Erythroblast (primary cell): ENCODE measurements at regions not wholly inside any gene's neighbourhood (a gene's known extent, or its start where the extent isn't known, plus 50 kb on each side); places are given as distances from the start of the nearest gene placed in this dataset.

ENCODE experiments used
- DNase-seq, 2 experiments: peaks; one replicate each; lab custom pipeline; 2025; lab: John Stamatoyannopoulos, UW
- GATA1 ChIP-seq: IDR thresholded peaks from 2 replicates; pipeline ENCODE4 v1.6.1; 2011; ENCODE audit warnings: low read depth, mild to moderate bottlenecking, control low read depth, low read length, moderate library complexity
- POLR2A ChIP-seq: IDR thresholded peaks from 2 replicates; pipeline ENCODE4 v1.6.1; 2011; ENCODE audit warnings: mild to moderate bottlenecking, low read length

DNA sequence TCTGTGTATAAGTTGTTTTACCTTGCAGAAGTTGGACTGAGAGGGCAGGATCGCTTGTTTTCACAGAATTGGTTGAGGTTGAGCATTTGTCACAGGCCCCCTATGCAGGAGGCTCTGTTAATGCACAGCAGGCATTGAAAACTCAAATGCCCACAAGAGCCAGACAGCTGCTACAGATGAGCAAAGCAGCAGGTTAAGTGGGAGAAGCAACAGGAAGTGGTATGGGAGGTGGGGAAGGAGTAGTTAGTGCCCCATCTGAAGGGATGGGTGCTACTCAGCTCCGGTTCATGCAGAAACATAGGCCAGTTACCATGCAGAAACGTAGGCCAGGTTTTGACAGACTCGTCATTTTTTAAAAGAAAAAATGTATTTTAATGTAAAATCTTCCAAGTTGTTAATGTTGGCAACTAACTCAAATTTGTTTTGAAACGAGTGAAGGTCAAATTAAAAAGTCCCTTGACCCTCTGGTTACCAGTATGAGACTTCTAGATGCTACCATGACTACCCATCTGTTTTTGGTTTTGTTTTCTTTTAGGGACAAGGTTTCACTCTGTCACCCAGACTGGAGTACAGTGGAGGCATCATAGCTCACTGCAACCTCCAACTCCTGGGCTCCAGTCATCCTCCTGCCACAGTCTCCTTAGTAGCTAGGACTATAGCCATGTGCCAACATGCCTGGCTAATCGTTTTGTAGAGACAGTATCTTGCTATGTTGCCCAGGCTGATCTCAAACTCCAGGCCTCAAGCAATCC, 84.7 kb upstream of the FRMD6 start:
- TF ChIP-seq POLR2A (no peak), GATA1 (no peak)
- no peak for DNase-seq

DNA sequence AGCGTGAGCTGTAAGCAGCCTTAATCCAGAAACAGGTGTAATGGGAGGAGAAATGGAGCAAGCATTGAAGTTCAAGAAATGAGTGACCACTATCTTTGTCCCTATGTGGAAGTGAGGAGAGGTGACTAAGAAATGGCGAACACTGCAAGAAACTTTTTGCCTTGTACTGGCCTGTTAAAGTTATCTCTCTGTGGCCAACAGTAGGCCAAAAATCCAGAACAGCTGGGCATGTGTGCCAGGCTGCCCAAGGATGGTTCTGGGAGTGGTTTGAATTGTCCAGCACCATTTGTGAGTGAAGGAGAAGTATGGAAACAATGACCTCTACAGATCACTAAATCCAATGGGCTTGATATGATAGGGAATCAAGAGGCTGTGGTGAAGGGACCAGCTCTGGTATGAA, 83.3 kb upstream of the FRMD6 start:
- TF ChIP-seq POLR2A = no peak
- no peak for TF ChIP-seq GATA1
- DNase-seq = no peak

DNA sequence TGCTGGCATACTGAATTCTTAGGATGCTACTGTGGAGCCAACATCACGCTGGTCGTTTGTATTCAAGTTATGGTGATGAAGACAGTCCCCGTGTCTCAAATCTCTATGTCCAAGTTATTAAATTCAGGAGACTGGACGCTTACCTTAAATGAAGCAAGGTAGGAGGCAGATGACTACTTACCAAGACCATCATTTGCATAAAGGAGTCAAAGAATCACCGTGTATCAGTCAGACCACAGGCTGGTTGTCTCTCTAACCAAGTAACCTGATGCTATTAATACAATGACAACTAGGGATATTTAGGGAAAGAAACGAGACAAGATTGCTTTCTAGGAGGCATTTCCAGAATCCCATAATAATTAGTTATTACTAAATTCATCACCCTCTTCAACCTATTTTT, 78.1 kb upstream of the FRMD6 start:
- DNase-seq = no peak
- TF ChIP-seq POLR2A (no peak), GATA1 (no peak)

DNA sequence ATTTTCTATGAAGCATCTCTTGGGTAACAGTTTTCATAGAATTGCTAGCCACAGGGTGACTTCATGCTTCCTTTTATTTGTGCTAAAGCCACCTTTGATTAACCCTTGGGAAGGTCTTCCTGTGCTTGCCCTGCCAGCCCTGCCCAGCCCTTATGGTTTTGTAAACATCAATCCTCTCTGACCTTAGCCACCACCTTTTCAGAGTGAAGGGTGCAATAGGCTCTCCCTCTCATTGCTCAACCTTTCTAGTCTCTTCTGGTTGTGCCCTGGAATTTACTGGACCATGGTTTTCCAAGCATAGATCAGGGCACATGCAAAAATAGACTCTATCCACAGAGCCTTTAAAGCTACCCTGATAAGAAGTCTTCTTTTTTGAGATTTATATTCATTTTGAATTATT, 77.7 kb upstream of the FRMD6 start:
- TF ChIP-seq POLR2A = no peak
- TF ChIP-seq GATA1 = no peak

DNA sequence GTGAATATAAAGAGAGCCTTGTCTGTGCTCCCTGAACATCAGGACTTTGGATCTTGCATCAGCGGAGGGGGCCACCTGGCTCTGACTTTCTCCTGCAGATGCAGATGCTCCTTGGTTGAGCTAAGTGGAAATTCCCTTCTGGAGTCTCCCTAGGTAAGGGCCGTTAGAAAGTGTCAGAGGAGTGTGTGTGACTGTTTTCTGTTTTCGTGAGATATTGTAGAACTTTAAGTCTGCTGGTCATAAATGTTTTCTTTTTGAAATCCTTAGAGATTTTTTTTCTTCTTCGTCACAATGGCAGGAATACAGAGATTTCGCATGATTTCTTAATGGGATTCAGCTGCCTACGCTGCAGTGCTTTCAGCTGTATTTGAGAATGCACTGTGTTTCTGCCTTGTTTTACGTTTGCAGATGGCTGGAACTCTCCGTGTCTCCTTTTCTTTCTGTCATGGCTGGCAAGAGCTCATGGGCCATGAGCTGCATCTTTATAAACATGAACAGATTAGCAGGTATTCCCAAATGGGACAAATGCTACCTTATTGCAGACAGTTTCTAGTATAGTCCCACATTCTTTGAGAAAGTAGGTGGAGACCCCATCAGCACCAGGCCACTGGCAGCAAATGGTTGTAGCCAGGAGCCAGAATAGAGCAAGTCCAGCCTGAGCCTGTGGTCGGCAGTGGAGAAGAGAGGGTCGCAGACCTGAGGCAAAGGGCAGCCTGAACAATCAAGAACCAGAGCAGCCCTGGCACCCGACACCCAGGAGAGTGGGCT, 76.2 kb upstream of the FRMD6 start:
- TF ChIP-seq POLR2A = no peak
- no peak for TF ChIP-seq GATA1
- DNase-seq = no peak

More for the DNA sequence above, 77.7 kb upstream of the FRMD6 start:
- DNase-seq = no peak

DNA sequence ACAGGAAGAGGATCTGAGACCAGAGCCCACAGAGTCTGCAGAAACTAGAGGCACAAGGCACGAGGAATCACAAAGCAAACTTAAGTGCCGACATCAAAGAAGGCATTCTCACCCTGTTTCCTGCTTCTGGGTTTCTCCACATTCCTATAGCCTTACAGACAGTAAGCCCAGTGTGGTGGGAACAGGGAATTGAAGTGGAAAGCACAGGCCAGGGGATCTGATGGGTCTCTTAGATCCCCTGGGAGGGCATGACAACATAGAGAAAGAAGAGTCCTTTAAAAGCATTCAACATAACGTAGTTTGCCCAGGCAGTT, 75.6 kb upstream of the FRMD6 start:
- DNase-seq = no peak
- TF ChIP-seq GATA1 (no peak), POLR2A (no peak)

DNA sequence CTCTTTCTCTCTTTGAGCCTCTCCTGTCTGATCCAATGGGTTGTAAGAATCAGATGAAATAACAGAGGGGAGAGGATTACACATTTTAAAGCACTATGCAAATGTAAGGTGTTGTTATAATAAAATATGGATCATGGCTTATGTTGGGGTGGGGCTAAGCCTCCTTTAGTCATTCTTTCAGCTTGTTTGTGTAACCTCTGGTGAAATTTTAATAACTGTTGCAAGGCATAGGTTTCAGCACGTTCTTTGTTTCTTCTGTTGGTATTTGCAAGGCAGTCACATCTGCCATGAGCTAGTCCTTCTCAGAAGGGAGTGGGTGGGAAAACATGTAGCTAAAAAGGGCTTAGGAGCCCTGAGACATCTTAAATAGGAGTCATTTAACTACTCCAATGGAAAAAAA, 74.8 kb upstream of the FRMD6 start:
- DNase-seq = no peak
- no peak for TF ChIP-seq POLR2A
- TF ChIP-seq GATA1 = no peak

DNA sequence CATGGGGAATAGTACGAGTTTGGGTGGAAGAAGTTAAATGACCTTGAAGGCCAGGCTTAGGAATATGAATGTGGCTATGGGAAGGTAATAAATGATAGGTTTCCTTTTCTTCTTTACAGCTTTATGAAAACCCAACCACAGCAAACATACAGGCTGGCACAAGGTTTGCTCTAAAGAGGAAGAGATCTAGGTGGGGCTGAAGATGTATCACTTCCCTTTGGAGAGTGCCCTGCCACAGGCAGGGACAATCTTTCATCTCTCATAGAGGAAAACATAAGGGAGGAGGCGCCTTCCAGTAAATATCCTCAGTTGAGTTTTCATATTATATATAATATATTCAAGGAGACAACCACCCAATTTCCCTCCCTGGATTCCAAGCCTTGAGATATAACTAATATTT, 72.9 kb upstream of the FRMD6 start:
- no peak for TF ChIP-seq GATA1
- no peak for TF ChIP-seq POLR2A
- DNase-seq = no peak

DNA sequence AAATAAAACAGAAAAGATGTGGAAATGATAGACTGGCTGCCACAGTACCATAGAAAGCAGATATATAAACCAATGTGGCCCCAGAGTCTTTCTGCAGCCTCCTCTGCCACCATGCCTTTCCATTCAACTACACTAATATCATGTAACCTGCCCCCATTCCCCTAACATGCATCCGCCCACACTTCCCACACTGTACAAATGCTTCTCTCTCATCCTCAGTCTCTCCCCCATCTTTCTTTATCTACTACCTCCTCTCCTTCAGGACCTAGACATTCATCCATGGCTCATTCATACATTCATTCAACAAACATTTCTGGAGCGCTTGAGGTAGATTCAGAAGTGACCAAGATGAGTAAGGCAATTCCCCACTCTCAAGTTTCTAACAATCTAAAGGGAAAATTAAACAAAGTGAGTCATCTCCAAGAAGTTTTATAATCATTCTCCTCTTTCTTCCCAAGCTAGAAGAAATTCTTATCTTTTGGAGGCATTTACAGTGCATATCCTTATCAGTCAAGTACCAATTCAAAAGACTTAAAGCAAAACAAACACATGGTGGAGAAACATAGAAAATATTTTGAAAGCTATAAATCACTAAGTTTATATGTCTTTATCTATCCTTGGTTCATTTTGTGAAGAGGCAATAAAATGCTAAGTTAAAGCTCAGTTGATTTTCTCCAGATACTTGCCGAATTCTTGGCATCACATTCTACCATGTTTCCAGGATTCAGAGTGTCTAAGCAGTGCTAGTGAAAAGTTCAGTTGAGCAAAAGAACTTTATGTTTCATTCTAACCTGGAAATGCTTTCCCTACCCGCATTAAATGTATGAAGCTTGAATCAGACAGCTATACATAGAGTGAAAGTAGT, 70.5 kb upstream of the FRMD6 start:
- no peak for DNase-seq
- TF ChIP-seq GATA1 (no peak), POLR2A (no peak)

GRCh38 chr14:51582437-51582836, 69.3 kb upstream of the FRMD6 start:
- DNase-seq = no peak
- no peak for TF ChIP-seq POLR2A
- no peak for TF ChIP-seq GATA1

GRCh38 chr14:51585055-51585454, 66.7 kb upstream of the FRMD6 start:
- DNase-seq = no peak
- TF ChIP-seq GATA1 (no peak), POLR2A (no peak)

GRCh38 chr14:51592836-51593235, 58.9 kb upstream of the FRMD6 start:
- TF ChIP-seq GATA1 (no peak), POLR2A (no peak)
- no peak for DNase-seq

DNA sequence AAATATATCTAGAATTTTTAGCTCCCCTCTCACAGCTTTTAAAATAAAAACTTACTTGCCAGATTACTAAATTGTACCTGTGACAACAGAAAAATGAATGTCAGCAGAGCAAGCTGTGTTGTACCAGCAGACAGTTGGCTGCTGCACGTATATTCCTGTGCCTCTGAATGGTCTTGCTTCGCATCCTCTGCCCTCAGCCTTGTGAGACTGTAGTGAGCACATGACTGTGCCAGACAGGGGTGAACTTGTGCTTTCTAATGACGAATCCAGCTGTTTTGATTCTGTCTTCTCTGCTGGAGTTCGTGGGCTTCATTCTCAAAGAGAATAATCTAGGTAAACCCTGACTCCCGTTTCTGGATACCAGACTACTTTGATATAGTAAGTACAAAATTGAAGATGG, 58.3 kb upstream of the FRMD6 start:
- no peak for DNase-seq
- TF ChIP-seq POLR2A (no peak), GATA1 (no peak)
